KG1 (cell line): ENCODE measurements at regions not wholly inside any gene's neighbourhood (a gene's known extent, or its start where the extent isn't known, plus 50 kb on each side); places are given as distances from the start of the nearest gene placed in this dataset.

Experiments
- DNase-seq: peaks from one replicate; lab custom pipeline; 2025; lab: John Stamatoyannopoulos, UW

GRCh38 chr2:16118611-16119590 lies 178.6 kb downstream of the MYCN start:
- DNase-seq, result no peak

- no peak for DNase-seq
These were observed 177.7 kb downstream of the MYCN start for GRCh38 chr2:16117791-16118610.

GRCh38 chr2:16117021-16117700 lies 176.8 kb downstream of the MYCN start:
- no peak for DNase-seq

GRCh38 chr2:16115881-16116830 lies 175.8 kb downstream of the MYCN start:
- no peak for DNase-seq

GRCh38 chr2:16115291-16115690 lies 174.9 kb downstream of the MYCN start:
- no peak for DNase-seq

GRCh38 chr2:16114836-16115235 lies 174.5 kb downstream of the MYCN start:
- DNase-seq, result no peak

- DNase-seq, result no peak
These were observed 173.7 kb downstream of the MYCN start for GRCh38 chr2:16114070-16114469.

- no peak for DNase-seq
These were observed 173.2 kb downstream of the MYCN start for GRCh38 chr2:16113568-16113967.

- no peak for DNase-seq
These were observed 172.7 kb downstream of the MYCN start for GRCh38 chr2:16112972-16113560.

GRCh38 chr2:16112251-16112971 lies 172.1 kb downstream of the MYCN start:
- DNase-seq, result no peak

- no peak for DNase-seq
These were observed 171.5 kb downstream of the MYCN start for GRCh38 chr2:16111838-16112210.

GRCh38 chr2:16109821-16110310 lies 169.5 kb downstream of the MYCN start:
- DNase-seq, result no peak

GRCh38 chr2:16109368-16109820 lies 169.0 kb downstream of the MYCN start:
- DNase-seq, result no peak

GRCh38 chr2:16107246-16107645 lies 166.9 kb downstream of the MYCN start:
- no peak for DNase-seq

- no peak for DNase-seq
These were observed 166.3 kb downstream of the MYCN start for GRCh38 chr2:16106619-16107018.

GRCh38 chr2:16105669-16106281 lies 165.4 kb downstream of the MYCN start:
- no peak for DNase-seq

GRCh38 chr2:16104949-16105668 lies 164.8 kb downstream of the MYCN start:
- no peak for DNase-seq

- DNase-seq, result no peak
These were observed 164.1 kb downstream of the MYCN start for GRCh38 chr2:16104315-16104948.
